ENCODE measurements at regions not wholly inside any gene's neighbourhood (a gene's known extent, or its start where the extent isn't known, plus 50 kb on each side); places are given as distances from the start of the nearest gene placed in this dataset.

GRCh38 chr5:147961208-147961749, 54.9 kb upstream of the C5orf46 start:
- WGBS, 4 donors: 74 to 87% (median 82%) methylated on average over 2 of the region's 2 CpGs
- intact Hi-C loops (cut with DNase I): loop anchor here in 1 of 10 donors (5.0 kb wide), 1 partner anchor 66 kb away; no protein-coding TSS in a partner anchor
- no peak overlapping the region for H3K27ac ChIP-seq
- H3K9me3 ChIP-seq: no peaks in the 10 kb centered on the region
- ATAC-seq (no peak), DNase-seq (no peak)
- no peak overlapping the region for H3K4me3 ChIP-seq
- no peaks in the 10 kb centered on the region for H3K27me3 ChIP-seq
- H3K4me1 ChIP-seq: peaks cover 0 to 27% (median 7%) of the 10 kb centered on the region in 12 donors
- no peak for TF ChIP-seq POLR2A (IDR thresholded peaks at IDR 0.05)
- TF ChIP-seq CTCF (IDR thresholded peaks at IDR 0.05): no peak
- H3K36me3 ChIP-seq: no peaks in the 10 kb centered on the region

GRCh38 chr5:147957901-147958300, 51.6 kb upstream of the C5orf46 start:
- intact Hi-C loops (cut with DNase I): loop anchor here in 1 of 10 donors (10.0 kb wide), 1 partner anchor 417 kb away; no protein-coding TSS in a partner anchor
- no peaks in the 10 kb centered on the region for H3K27me3 ChIP-seq
- H3K4me3 ChIP-seq: no peak overlapping the region
- no peak overlapping the region for H3K27ac ChIP-seq
- peaks cover 0 to 3% (median 0%) of the 10 kb centered on the region in 12 donors for H3K4me1 ChIP-seq
- no peak for ATAC-seq
- no peak for DNase-seq
- 89 to 95% (median 91%) methylated on average over 6 of the region's 6 CpGs for WGBS, 4 donors
- H3K36me3 ChIP-seq: no peaks in the 10 kb centered on the region
- H3K9me3 ChIP-seq: no peaks in the 10 kb centered on the region
- TF ChIP-seq CTCF (IDR thresholded peaks at IDR 0.05) (no peak), POLR2A (IDR thresholded peaks at IDR 0.05) (no peak)

GRCh38 chr5:147956842-147957223, 50.5 kb upstream of the C5orf46 start:
- Histone ChIP-seq H3K4me1 (no peaks in the 10 kb centered on the region), H3K27me3 (no peaks in the 10 kb centered on the region), H3K27ac (no peak overlapping the region), H3K36me3 (no peaks in the 10 kb centered on the region), H3K9me3 (no peaks in the 10 kb centered on the region), H3K4me3 (no peak overlapping the region)
- 60 to 70% (median 62%) methylated on average over 2 of the region's 2 CpGs for WGBS, 4 donors
- no peak for DNase-seq
- no peak for ATAC-seq
- intact Hi-C loops (cut with DNase I): loop anchor here in 1 of 10 donors (10.0 kb wide), 1 partner anchor 418 kb away; no protein-coding TSS in a partner anchor
- TF ChIP-seq CTCF (IDR thresholded peaks at IDR 0.05) (no peak), POLR2A (IDR thresholded peaks at IDR 0.05) (no peak)

GRCh38 chr5:147956064-147956841, 49.9 kb upstream of the C5orf46 start:
- no peak for DNase-seq
- no peak overlapping the region for H3K4me3 ChIP-seq
- no peaks in the 10 kb centered on the region for H3K9me3 ChIP-seq
- no peak overlapping the region for H3K27ac ChIP-seq
- H3K27me3 ChIP-seq: no peaks in the 10 kb centered on the region
- no peak for ATAC-seq
- intact Hi-C loops (cut with DNase I): loop anchor here in 1 of 10 donors (10.0 kb wide), 1 partner anchor 419 kb away; no protein-coding TSS in a partner anchor
- 57 to 75% (median 66%) methylated on average over 1 of the region's 1 CpG for WGBS, 4 donors
- TF ChIP-seq CTCF (IDR thresholded peaks at IDR 0.05): no peak
- no peak for TF ChIP-seq POLR2A (IDR thresholded peaks at IDR 0.05)
- H3K4me1 ChIP-seq: no peaks in the 10 kb centered on the region
- H3K36me3 ChIP-seq: no peaks in the 10 kb centered on the region

Data from heart left ventricle (tissue), 16 donors.